ENCODE measurements at regions not wholly inside any gene's neighbourhood (a gene's known extent, or its start where the extent isn't known, plus 50 kb on each side); places are given as distances from the start of the nearest gene placed in this dataset.

DNA sequence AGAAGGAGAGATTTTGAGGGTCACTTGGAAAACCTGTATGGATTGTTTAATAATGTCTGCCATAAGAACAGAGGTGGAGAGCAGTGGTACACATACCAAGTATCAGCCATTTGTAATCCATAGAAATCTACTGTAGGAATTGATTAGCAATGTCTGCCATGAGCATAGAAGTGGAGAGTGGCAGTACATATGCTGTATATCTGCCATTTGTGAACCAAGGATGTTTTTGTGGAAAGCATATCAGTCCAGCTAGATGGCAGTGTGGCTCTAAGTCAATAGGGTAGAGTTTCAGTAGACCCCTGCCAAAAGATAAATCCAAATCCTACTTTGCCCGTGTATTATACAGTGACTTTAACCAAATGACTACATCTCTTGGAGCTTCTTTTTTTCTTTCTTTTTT lies 82.9 kb upstream of the SEZ6L start:
- TF ChIP-seq, protein P1, sequence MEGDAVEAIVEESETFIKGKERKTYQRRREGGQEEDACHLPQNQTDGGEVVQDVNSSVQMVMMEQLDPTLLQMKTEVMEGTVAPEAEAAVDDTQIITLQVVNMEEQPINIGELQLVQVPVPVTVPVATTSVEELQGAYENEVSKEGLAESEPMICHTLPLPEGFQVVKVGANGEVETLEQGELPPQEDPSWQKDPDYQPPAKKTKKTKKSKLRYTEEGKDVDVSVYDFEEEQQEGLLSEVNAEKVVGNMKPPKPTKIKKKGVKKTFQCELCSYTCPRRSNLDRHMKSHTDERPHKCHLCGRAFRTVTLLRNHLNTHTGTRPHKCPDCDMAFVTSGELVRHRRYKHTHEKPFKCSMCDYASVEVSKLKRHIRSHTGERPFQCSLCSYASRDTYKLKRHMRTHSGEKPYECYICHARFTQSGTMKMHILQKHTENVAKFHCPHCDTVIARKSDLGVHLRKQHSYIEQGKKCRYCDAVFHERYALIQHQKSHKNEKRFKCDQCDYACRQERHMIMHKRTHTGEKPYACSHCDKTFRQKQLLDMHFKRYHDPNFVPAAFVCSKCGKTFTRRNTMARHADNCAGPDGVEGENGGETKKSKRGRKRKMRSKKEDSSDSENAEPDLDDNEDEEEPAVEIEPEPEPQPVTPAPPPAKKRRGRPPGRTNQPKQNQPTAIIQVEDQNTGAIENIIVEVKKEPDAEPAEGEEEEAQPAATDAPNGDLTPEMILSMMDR (IDR thresholded peaks at IDR 0.05) = peak in 1 of 4 donors; percentile 11
- no peak for TF ChIP-seq POLR2A (IDR thresholded peaks at IDR 0.05)
